Thoracic aorta (tissue), 2 donors: ENCODE measurements at regions not wholly inside any gene's neighbourhood (a gene's known extent, or its start where the extent isn't known, plus 50 kb on each side); places are given as distances from the start of the nearest gene placed in this dataset.

ENCODE experiments used
- ATAC-seq: fragments of 150-250 bp; one replicate; pipeline ENCODE4 v1.8.0; 2017; ENCODE audit warnings: low read depth; ENCODE audit not compliant: insufficient number of reproducible peaks, low FRiP score
- DNase-seq: peaks from one replicate; pipeline ENCODE4 v3.0.0-alpha.2; 2020; ENCODE audit warnings: low spot score
- H3K27ac ChIP-seq, 2 donors: fragments of 200-600 bp; sonication (generic); 1 replicate in 1 of 2; 2 replicates in 1 of 2; pipeline ENCODE4 v1.5.1; 2016; ENCODE audit warnings: mild to moderate bottlenecking in 2 of 2, moderate library complexity in 2 of 2
- H3K27me3 ChIP-seq: fragments of 200-600 bp; sonication (generic); replicated peaks from 2 replicates; pipeline ENCODE4 v1.6.0; 2016; ENCODE audit warnings: mild to moderate bottlenecking; ENCODE audit not compliant: insufficient read depth
- H3K36me3 ChIP-seq: fragments of 200-600 bp; sonication (generic); one replicate; pipeline ENCODE4 v1.5.1; 2016
- H3K4me1 ChIP-seq, 2 donors: fragments of 200-600 bp; sonication (generic); 1 replicate in 1 of 2; 2 replicates in 1 of 2; pipeline versions ENCODE4 v1.5.1 to v1.6.0; 2016; ENCODE audit warnings: low read depth in 2 of 2, mild to moderate bottlenecking in 1 of 2; ENCODE audit not compliant: control insufficient read depth in 1 of 2
- H3K4me3 ChIP-seq: fragments of 200-600 bp; sonication (generic); 2 replicates; pipeline ENCODE4 v1.5.1; 2016; ENCODE audit warnings: mild to moderate bottlenecking
- H3K9me3 ChIP-seq: fragments of 200-600 bp; sonication (generic); 2 replicates; pipeline ENCODE4 v1.5.1; 2016
- TF ChIP-seq, protein P1 (sequence below): fragments of 200-600 bp; sonication (generic); IDR thresholded peaks from one replicate; pipeline ENCODE4 v1.5.1; 2019; ENCODE audit warnings: antibody characterized with exemption

DNA sequence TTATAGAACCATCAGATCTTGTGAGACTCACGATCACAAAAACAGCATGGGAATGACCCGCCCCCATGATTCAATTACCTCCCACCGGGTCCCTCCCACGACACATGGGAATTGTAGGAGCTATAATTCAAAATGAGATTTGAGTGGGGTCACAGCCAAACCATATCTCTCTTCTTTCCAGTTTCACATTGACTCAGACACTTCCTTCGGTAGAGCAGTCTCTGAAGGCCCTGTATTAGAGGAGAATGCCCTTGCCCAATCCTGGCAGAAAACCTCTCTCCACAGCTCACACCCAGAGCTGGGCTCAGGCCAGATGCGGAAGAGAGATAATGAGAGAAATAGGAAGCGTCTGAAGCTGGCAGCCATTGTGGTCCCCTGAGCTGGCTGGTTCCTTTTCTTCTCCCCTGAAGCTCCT, 72.4 kb upstream of the CLDN10 start:
- peaks cover 0 to 5% of the 10 kb centered on the region in 2 donors for H3K4me1 ChIP-seq
- no peaks in the 10 kb centered on the region for H3K9me3 ChIP-seq
- H3K36me3 ChIP-seq, result no peaks in the 10 kb centered on the region
- ATAC-seq, result no peak
- TF ChIP-seq, protein P1, sequence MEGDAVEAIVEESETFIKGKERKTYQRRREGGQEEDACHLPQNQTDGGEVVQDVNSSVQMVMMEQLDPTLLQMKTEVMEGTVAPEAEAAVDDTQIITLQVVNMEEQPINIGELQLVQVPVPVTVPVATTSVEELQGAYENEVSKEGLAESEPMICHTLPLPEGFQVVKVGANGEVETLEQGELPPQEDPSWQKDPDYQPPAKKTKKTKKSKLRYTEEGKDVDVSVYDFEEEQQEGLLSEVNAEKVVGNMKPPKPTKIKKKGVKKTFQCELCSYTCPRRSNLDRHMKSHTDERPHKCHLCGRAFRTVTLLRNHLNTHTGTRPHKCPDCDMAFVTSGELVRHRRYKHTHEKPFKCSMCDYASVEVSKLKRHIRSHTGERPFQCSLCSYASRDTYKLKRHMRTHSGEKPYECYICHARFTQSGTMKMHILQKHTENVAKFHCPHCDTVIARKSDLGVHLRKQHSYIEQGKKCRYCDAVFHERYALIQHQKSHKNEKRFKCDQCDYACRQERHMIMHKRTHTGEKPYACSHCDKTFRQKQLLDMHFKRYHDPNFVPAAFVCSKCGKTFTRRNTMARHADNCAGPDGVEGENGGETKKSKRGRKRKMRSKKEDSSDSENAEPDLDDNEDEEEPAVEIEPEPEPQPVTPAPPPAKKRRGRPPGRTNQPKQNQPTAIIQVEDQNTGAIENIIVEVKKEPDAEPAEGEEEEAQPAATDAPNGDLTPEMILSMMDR, result no peak
- no peak for DNase-seq
- H3K4me3 ChIP-seq, result no peak overlapping the region
- H3K27me3 ChIP-seq, result no peaks in the 10 kb centered on the region
- no peak overlapping the region for H3K27ac ChIP-seq

DNA sequence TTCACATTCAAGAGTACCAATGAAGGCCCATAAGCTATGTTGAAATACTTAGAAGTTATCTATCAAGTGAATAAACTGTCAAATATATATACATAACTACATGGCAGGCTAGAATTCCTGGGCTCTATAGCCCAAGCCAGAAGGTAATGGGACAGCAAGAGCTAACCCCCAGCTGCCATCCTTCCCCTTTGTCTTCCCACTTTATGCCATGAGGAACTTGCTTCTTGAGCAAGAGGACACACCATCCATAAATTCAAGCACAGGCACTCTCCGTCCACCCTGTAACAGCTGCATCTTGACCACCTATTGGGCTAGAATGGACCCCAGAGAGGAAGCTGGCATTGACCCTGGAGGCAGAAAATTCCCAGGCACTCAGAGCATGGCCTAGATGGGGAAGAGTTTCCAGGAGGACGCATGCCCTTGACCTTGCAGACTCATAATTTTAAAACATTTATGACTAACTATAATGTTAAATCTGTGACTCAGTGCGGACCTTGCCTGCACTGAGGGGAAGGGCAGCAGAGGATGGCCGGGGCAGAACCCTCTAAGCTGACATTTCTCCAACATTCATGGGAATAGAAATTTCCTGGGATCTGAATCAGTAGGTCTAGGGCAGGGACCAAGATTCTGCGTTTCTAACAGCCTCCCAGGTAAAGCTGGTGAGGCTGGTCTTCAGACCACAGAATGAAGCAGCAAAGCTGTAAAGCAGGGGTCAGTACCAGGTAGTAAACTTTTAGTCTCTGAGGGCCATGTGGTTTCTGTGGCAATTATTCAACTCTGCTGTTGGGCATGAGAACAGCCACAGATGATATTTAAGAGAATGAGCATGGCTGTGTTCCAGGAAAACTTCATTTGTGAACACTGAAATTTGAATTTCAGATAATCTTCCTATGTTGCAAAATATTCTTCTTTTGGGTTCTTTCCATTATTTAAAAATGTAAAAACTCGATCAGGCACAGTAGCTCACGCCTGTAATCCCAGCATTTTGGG, 71.4 kb upstream of the CLDN10 start:
- no peak for DNase-seq
- no peaks in the 10 kb centered on the region for H3K9me3 ChIP-seq
- ATAC-seq, result no peak
- H3K27ac ChIP-seq, result no peak overlapping the region
- TF ChIP-seq, protein P1, result no peak
- H3K36me3 ChIP-seq, result no peaks in the 10 kb centered on the region
- H3K27me3 ChIP-seq, result no peaks in the 10 kb centered on the region
- no peak overlapping the region for H3K4me3 ChIP-seq
- peaks cover 8 to 14% of the 10 kb centered on the region in 2 donors for H3K4me1 ChIP-seq

DNA sequence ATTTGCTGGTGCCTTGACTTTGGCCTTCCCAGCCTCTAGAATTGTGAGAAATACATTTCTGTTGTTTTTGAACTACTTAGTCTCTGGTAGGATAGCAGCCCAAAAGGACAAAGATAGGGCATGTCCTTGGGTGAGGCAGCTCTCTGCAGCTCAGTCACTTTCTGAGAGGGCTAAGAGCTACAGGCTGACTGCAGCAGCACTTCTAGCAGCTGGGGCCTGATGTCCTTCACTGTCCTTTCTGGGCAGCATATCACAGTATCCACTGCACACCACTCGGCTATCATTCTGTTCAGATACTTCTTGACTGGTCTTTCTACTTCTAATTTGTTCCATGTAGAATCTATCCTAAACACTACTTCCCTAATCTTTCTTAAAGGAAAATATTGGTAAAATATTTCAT, 68.5 kb upstream of the CLDN10 start:
- H3K27me3 ChIP-seq, result no peaks in the 10 kb centered on the region
- H3K4me1 ChIP-seq, result peaks cover 8 to 14% of the 10 kb centered on the region in 2 donors
- TF ChIP-seq, protein P1, result no peak
- ATAC-seq (no peak), DNase-seq (no peak)
- no peak overlapping the region for H3K27ac ChIP-seq
- no peaks in the 10 kb centered on the region for H3K36me3 ChIP-seq
- H3K4me3 ChIP-seq, result no peak overlapping the region
- H3K9me3 ChIP-seq, result no peaks in the 10 kb centered on the region

DNA sequence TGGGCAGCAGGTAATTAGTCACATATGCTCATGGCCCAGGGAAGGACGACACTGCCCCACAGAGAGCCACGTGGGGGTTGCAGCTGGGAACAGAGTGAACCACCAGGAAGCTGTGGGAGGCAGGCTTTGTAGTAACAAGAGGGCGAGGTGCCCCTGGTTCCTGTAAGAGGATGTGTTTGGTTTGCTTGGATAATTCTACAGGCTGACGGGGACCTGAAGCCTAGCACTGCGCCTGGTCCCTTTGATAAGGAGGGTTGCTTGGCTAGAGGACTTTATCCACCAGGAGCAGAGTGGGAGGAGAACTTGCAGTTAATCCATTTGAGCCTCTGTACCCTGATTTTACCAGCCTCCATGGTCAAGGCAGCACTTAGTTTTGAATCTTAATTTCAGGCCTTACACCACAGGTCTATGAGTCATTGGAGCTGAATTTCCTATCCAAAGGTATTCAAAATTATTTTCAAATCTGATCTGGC, 67.4 kb upstream of the CLDN10 start:
- no peaks in the 10 kb centered on the region for H3K9me3 ChIP-seq
- no peak for DNase-seq
- no peak overlapping the region for H3K4me3 ChIP-seq
- no peaks in the 10 kb centered on the region for H3K27me3 ChIP-seq
- TF ChIP-seq, protein P1, result no peak
- peaks cover 8 to 14% of the 10 kb centered on the region in 2 donors for H3K4me1 ChIP-seq
- ATAC-seq, result no peak
- peak overlapping the region; percentile 59 to 61 for H3K27ac ChIP-seq
- no peaks in the 10 kb centered on the region for H3K36me3 ChIP-seq

DNA sequence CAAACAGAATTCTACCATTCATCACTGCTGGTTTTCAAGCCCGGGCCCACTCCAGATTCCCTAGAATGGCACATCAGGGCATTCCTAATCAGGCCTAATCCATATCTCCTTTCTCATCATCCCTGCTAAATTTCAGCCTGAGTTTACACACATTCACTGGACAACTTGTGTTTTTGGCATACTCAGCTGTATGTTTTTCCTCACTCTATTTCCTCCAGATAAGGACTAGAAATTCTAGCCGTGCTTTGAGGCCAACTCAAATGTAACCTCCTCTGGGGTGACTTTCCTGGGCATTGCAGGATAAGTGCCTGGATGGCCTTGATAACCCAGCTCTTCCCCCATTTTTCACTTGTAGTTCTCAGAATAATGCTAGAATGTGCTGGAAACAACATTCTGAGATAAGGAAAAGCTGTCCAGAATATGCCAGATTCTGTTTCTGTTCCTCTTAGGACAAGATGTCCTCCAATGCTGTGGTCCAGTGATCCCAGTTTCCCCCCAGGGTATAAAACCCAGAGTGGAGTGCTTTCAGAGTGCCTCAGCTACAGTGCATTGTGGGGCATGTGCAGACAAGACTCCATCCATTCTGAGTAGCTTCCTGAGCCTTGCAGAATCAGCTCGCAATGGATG, 66.9 kb upstream of the CLDN10 start:
- Histone ChIP-seq H3K27ac (peak overlapping the region; percentile 50 to 59), H3K36me3 (no peaks in the 10 kb centered on the region), H3K27me3 (no peaks in the 10 kb centered on the region), H3K9me3 (no peaks in the 10 kb centered on the region), H3K4me3 (no peak overlapping the region), H3K4me1 (peaks cover 8 to 14% of the 10 kb centered on the region in 2 donors)
- ATAC-seq, result no peak
- TF ChIP-seq, protein P1, result no peak
- DNase-seq, result no peak
